ENCODE measurements at regions not wholly inside any gene's neighbourhood (a gene's known extent, or its start where the extent isn't known, plus 50 kb on each side); places are given as distances from the start of the nearest gene placed in this dataset.
"Not testable (repeated sequence)": the region's sequence is repeated elsewhere in the genome, so short reads cannot be mapped to it uniquely, and the experiment has no call there.

GRCh38 chr12:102640658-102641057 lies 160.3 kb upstream of the IGF1 start:
- TF ChIP-seq, protein P1, sequence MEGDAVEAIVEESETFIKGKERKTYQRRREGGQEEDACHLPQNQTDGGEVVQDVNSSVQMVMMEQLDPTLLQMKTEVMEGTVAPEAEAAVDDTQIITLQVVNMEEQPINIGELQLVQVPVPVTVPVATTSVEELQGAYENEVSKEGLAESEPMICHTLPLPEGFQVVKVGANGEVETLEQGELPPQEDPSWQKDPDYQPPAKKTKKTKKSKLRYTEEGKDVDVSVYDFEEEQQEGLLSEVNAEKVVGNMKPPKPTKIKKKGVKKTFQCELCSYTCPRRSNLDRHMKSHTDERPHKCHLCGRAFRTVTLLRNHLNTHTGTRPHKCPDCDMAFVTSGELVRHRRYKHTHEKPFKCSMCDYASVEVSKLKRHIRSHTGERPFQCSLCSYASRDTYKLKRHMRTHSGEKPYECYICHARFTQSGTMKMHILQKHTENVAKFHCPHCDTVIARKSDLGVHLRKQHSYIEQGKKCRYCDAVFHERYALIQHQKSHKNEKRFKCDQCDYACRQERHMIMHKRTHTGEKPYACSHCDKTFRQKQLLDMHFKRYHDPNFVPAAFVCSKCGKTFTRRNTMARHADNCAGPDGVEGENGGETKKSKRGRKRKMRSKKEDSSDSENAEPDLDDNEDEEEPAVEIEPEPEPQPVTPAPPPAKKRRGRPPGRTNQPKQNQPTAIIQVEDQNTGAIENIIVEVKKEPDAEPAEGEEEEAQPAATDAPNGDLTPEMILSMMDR (IDR thresholded peaks at IDR 0.05; ENCODE audit: poor library complexity), result not testable (repeated sequence)
- TF ChIP-seq EZH2 (IDR thresholded peaks at IDR 0.05; ENCODE audit: borderline replicate concordance), result not testable (repeated sequence)

Measured in hepatocyte (in vitro differentiated cells).